GM18498 (cell line): ENCODE measurements at regions not wholly inside any gene's neighbourhood (a gene's known extent, or its start where the extent isn't known, plus 50 kb on each side); places are given as distances from the start of the nearest gene placed in this dataset.

Experiments used
- ATAC-seq: cut with Tn5 transposase; IDR thresholded peaks from one replicate; pipeline ENCODE4 v1.9.1; 2021; ENCODE audit warnings: mild to moderate bottlenecking, moderate library complexity; ENCODE audit not compliant: unreplicated experiment

DNA sequence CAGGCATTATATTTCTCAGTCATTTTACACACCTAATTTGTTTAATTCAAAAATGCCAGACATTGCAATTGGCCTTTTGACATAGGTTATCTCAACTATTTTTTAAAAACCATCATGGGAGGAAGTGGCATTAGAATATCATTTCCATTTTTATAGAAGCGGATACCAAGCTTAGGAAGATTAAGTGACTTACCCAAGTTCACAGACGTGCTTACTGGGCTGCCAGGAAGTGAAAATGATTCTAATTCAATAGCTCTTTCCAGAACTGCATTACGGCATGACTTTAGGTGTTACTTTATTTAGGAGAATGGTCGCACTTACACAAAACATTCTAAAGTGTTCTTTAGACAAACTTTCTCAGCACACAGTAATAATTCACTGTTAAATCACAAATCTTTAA is 231.9 kb downstream of the KLF12 start:
- no peak for ATAC-seq

DNA sequence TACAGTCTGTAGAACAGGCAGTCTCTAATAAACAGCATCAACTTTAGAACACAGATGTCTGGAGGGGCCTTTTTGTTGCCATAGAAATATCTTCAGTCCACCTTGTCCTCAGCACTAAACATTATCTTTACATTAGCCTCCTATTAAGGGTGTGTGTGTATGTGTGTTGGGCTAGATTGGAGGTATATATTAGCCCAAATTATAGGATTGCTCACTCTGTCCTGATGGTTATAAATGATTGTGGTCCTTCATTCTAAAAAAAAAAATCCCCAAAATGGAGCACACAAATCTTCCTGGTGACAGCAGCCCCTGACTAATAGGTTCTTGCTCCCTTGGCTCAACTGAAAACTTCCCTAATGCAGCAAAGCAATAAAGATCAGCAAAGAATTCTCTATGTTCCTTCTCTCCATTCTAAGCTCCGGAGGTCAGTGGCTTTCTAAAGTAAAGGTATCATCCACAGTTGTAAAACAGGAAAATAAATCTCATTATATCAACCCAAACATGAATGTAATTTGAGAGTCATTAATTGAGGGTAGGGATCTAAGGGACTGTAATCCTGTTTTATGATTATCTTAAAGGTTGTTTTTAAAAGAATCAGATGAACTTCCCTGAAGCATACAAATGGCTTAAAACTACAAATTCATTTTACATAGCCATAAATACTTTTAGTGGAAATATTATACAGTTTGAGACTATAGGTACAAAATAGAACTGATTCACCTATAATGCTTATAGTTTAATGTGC is 232.7 kb downstream of the KLF12 start:
- no peak for ATAC-seq

DNA sequence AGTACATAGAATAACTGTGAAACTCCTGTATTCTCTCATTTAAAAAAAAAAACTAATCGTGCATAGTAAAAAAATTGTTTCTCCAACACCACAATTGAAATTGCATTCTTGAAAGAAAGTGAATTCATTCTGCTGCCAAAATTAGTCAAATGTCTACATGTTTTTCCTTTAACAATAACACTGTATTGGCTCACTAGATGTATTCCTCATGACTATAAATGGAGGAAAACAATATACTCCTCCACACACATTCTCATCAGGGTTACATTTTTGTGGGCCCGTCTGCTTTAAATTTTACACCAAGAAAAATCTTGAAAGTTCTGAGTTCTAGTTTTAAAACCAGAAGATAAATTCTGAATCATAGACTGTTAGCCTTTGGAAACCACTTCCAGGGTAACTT is 233.6 kb downstream of the KLF12 start:
- ATAC-seq = no peak

DNA sequence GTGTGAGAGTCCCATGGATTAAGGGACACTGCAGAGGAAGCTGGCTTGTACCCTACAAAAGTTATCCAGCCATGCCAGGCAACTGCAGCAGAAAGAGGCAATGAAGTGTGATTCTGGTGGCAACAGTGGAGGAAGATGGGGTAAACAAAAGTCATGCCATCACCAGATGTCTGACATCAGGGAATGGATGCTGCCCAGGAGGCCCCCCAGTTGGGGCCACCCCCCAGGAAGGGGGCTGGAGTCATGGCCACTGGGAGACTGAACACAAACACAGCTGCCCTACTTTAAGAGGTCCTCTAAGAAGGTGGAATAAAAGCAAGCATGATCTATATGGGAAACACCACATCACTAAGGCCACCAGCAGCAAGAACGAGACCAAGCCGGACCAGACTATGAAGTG is 235.3 kb downstream of the KLF12 start:
- ATAC-seq = no peak

DNA sequence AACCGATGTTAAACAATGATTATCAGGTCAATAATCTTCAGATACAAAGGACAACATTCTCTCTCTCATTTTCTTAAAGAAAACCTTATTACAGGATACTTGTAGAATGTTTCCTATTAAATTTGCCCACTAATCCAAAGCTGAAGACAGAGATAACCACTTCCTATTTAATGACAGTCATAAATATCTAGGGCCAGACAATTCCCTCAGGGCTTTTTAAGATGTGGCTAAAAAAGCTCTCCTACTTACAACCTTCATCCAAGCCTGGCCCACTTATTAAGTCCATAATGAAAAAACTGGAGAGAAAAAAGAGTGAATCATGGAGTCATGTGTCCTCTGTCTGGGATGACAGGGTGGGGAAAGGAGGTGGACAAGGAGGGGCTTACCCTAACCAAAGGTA is 235.9 kb downstream of the KLF12 start:
- ATAC-seq = no peak

DNA sequence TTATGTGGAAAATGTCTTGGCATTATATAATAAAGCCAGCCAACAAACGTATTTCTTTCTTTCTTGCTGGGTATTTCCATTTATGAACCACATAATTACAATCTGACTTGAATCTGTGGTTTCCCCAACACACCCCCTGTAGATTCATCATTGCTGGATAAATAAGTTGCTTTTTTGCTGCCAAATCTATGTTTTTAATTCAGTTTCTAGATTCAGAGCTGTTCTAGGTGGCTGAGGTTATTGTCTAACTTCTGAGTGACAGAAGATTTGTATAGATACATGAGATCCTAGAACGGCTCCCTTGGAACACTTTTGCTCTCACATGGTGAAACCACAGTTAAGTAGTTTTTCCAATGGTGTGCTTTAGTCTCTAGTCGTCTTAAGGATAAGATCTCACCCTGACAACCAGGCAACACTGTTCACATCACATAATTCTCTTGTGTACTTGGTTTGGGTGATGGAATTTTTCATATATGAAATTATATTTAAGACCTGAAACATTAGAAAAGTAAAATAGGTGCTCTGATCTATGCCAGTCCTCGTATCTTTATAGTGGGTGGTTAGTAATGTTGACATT is 239.1 kb downstream of the KLF12 start:
- ATAC-seq = no peak

DNA sequence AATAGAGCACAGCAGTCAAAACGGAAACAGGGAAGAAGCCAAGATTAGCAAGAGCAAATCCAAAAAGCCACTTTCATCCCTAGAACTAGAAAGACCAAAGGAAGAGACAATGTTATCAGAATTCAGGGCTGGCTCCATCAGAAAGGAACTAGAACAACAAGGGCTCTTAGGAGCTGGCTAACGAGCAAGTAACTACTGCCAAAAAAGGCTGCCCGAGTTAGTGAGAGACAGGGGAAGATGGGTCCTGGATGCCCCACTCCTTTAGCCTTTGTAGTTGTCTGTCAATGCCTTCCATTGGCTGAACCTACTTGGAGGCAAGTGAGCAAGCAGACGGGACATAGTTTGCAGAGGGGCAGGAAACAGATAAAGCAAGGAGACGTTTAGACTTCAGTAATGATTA is 240.4 kb downstream of the KLF12 start:
- ATAC-seq = no peak

DNA sequence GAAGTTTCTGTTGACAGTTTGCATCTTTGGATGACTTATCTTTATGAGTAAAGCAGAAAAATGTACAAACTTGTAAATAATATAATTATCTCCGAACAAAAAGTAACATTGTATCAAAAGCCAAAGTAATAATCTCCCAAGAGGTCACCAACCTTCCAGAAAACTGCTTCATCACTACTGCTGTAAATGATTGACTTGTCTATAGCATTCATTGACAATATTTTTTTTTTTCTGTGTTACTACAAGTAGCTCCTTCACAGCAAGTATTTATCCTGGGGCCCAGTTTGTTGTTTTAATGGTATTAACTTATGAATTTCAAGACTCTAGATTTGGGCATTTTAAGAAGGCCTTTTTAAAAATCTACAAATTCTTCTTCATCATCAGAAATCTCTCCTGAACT is 242.4 kb downstream of the KLF12 start:
- no peak for ATAC-seq

DNA sequence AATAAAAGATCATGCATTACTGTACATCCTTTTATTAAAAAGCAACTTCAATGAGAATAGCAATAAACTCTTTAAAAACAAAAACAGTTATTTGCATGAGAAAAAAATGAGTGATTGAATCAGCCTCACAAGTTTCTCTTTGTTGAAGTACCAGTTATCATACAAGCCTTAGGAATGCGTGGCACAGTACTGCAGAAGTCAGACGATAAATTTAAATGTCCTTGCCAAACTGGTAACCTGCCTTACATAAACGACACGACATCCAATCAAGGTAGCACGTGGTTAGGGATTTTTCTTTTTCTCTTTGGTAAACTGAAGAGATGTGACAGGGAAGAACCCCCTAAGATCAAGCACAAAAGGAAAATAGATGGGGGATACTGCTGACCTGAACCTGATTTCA is 251.0 kb downstream of the KLF12 start:
- no peak for ATAC-seq

DNA sequence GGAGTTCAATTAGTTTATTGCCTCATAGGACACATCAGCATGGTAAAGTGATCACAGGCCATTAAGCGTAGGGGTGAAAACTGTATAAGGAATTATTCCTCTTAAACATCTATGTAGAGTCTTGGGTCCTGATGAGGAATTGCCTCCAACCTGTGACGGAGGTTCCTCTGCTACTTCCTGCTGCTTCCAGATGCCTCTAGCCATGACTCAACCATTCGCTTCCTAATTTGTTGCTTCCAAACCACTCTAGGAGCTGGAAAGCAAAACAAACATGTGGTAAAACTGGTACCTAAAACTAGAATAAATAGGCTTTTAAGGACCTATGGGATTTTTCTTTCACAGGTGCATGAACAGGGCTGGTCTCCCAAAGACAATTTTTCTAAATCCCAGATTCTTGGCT is 253.8 kb downstream of the KLF12 start:
- no peak for ATAC-seq

DNA sequence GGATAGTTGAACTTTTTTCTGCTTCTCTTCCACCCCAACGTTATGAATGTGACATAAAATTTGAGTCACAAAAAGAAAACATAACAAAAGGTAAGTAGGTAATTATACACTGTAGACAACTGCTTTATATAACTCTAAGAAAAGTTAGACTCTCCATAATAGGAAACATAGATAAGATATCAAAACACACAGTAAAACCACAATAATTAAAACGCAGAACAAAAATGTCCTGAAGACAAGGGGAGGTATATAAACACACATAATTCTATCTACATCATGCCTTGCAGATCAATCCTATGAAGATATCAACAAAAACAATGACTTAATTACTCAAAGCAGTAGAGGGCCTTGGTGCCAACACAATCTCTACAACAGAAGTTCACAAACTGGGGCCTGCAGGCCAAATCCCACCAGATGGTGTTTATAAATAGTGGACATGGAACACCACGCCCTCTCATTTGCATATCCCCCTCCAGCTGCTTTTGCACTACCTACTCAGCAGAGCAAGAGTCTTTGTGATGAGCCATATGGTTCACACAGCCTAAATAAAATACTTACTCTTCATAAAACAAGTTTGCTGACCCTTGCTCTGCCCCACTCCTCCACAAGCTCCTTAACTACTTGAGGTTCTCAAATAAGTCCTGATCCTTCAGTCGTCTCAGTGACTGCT is 254.7 kb downstream of the KLF12 start:
- no peak for ATAC-seq

DNA sequence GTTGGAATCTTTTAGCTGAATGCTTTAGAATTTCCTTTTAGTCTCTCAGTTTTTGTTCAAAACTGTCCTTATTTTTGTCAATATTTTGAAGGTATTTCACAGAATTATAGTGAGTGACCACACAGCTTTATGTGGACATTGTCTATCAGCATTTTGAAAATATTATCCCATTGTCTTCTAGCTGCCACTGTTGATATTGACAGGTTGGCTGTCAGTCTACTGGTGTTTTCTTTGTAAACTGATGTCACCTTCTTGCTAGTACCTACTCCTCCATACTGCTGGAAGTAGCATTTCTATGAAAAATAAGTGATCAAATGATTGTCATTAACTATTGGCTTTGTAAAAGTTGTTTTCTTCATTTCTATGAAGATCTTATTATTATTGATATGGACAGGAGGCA is 256.8 kb downstream of the KLF12 start:
- ATAC-seq = no peak

DNA sequence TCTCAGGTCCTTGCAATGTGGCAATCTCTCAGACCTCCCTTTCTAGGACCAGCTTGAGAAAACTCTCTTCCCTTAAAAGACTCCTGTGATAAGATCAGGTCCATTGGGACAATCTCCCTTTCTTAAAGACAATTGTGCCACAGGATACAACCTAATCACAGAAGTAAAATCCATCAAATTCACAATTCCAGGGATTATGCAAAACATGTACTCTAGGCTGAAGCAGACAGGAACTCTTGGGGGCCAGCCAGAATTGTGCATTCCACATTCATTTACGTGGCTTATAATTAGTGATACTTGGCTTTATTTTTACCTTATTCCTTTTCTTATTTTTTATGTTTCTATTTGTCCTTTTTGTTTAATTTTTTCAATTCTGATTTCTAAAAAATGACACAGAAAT is 257.9 kb downstream of the KLF12 start:
- no peak for ATAC-seq

DNA sequence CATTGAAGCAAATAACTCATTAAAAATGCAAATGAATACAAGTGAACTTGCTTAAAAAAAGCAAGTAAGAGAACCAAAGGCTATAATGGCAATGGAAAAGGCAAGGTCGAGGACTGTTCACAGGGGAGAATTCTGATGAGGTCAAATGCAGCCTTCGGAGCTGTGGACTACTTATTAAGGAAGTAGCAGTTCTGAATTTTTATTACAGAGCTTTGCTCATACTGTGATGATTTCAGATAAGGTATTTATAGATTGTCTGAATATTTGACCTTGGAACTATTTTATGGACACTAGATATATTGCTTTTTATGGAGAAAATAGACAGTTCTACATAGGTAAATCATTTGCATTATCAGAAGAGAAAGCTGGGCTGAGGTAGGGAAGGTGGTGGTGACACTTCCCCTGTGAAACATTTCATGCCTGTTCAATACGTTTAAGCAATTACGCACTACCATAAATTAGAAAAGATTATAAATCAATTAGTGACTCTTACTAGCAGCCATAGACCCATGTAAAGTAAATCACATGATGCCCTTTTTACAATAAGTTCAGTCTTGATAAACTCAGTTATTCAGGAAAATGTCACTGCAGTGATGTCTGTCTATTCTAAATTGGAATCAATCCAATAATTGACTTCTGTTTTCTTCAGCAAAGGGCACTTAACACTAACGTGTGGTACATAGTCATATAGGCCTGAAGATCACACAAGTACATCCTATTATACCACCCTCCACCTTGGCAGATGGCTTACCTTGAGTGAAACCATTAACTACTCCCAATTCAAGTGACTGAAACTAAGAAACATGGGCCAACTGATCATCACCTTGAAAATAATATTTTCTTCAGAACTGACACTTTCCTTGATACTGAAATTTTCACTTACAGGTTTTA is 260.0 kb downstream of the KLF12 start:
- ATAC-seq = peak; percentile 51

DNA sequence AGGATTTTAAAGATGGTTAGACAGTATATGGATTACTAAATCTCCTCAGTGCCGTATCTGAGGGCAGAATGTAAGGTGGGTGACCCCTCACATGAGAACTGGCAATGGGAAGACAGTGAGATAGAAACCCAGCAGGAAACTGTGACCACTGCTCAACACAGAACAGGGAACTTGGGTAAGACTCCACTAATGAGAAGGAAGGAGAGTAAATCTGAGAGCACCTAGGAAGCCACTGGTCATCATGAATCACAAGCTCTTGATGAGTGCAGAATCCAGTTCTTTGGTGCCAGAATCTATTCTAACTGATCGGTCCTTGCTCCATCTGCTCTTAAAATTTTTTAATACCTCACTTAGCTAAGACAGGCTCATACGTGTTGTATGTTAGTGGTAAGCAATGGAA is 261.8 kb downstream of the KLF12 start:
- ATAC-seq = no peak

DNA sequence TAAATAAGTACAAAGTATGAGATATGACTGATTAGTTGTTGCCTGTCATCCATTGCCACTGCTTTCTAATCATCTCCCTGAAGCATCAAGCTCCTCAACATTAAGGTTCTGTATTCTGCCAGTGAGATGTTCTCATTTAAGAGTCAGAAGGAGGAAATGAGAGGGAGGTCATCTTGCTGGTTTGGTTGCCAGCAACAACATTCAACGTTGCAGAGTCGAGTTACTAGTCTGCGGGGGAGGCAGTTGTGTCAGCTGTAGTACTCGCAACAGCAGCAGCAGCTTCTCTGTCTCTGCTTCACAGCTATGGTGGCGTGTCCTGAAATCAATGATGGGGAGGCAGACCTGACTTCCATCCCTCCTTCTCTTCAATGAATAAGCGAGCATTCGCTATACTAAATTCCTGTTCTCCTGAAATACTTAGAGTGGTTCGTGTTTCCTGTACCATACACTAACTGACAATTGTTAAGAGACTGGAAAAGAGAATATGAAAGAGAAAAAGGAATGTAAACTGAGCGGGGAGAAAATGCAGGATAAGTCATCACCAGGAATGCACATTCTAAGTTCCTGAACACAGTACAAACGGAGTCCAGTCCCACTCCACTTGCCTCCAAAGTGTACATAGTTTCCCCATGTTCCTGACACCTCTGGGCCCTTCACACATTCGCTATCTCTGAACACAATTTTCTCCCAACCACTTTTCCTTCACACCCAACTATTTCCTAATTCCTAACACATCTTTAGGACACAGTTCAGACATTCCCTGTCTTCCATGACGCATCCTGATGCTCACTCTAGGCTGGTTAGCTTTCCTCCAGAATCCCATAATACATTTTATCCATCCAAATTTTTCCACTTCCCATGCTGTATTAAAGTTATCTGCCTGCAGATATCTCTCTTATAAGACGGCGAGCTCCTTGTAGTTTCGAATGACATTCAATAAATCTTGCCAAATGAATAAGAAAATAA is 263.0 kb downstream of the KLF12 start:
- ATAC-seq = no peak

DNA sequence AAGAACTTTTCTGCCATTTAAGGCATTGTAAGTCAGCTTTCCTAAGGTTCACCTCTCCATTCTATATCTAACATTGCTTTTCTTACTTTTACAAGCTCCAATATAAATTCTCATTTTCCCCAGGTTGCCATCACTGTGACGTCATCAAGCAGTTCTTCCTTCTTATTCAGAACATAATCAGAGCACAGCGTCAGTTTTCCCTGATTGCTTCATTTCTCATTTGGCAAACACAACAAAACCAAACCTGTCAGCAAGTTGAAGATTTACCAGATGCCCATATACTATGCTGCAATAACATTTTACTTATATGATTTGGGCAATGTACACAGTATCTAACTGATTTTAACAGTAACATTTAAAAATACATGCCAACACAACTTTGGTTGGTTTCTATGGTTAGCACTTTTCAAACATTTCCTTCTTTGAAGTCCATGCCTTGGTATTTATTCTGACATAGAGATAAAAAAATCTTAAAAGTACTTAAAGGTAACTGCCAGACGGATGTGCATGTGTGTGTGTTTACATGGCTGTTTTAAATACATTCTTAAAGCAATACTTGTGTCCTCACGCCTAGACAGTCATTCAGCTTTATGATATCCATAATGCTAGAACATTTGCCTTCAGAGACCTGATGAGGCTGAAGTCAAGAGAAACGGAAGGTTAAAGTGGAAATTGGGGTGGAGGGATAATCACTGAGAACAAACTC is 264.0 kb downstream of the KLF12 start:
- no peak for ATAC-seq

DNA sequence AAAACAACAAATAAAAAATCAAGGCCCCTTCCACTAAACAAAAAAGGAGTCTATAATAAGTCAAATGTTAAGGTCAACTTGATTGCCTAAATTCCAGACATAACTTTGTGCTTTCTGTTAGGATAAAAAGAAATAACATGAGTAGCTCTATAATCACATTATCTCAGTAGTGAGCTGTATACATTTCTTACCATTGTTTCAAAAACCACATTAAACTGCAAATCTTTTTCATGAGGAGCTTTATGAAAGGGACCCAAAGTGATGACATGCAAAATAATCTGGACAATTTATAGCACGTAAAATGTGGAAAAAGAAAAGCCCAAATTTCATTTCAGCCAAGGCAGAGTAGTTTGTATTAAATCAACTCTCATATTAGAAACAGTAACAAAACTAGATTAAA is 269.2 kb downstream of the KLF12 start:
- no peak for ATAC-seq

DNA sequence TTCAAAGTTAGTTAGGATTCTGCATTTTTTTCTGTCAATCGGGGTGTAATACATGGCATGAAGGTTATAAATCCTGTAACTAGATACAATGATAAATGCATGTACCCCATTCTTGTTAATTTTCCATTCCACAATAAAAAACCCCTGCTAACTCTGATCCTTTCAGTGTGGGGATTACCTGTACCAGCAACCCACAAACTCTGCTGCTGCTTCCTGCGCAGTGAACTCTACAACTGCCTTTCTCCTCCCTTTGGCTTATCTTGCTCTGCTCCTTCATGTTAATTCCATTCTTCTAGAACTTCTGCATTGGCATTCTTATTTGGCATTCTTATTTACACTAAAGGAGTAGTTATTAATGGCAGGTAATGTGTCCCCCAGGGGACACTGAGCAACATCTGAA is 273.1 kb downstream of the KLF12 start:
- no peak for ATAC-seq

DNA sequence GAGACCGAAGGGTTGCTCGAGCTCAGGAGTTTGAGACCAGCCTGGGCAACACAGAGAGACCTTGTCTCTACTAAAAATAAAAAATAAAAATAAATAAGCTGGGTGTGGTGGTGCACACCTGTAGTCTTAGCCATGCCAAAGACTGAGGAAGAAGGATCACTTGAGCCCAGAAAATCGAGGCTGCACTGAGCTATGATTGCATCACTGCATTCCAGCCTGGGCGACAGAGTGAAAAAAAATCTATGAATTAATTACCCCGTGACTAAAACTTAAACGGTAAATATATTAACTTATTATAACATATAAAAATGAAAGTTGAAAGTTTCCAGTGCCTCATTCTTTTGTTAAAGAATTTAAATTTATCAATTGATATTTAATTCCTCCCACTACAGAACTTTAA is 273.7 kb downstream of the KLF12 start:
- no peak for ATAC-seq
